NCI-H1436 treated with DMSO at 0.1 percent for 48 hours (cell line): ENCODE measurements at regions not wholly inside any gene's neighbourhood (a gene's known extent, or its start where the extent isn't known, plus 50 kb on each side); places are given as distances from the start of the nearest gene placed in this dataset.
"Not testable (repeated sequence)": the region's sequence is repeated elsewhere in the genome, so short reads cannot be mapped to it uniquely, and the experiment has no call there.

ENCODE experiments used
- DNase-seq: peaks from one replicate; lab custom pipeline; 2025; lab: John Stamatoyannopoulos, UW

- no peak for DNase-seq
These were observed 360.6 kb downstream of the NR2F1-AS1 start for GRCh38 chr5:93220431-93220830.

- DNase-seq: no peak
These were observed 361.3 kb downstream of the NR2F1-AS1 start for GRCh38 chr5:93219641-93220145.

GRCh38 chr5:93213111-93213794, 367.8 kb downstream of the NR2F1-AS1 start:
- DNase-seq: not testable (repeated sequence)

- no peak for DNase-seq
These were observed 371.5 kb downstream of the NR2F1-AS1 start for GRCh38 chr5:93209476-93209875.

- DNase-seq: no peak
These were observed 372.8 kb downstream of the NR2F1-AS1 start for GRCh38 chr5:93208141-93208751.

- DNase-seq: no peak
These were observed 374.8 kb downstream of the NR2F1-AS1 start for GRCh38 chr5:93206203-93206602.

GRCh38 chr5:93201061-93201460, 380.0 kb downstream of the NR2F1-AS1 start:
- no peak for DNase-seq

GRCh38 chr5:93196986-93197385, 384.0 kb downstream of the NR2F1-AS1 start:
- DNase-seq: no peak

GRCh38 chr5:93193431-93194347, 387.3 kb downstream of the NR2F1-AS1 start:
- DNase-seq: no peak

- no peak for DNase-seq
These were observed 388.3 kb downstream of the NR2F1-AS1 start for GRCh38 chr5:93192683-93193082.

- DNase-seq: no peak
These were observed 388.9 kb downstream of the NR2F1-AS1 start for GRCh38 chr5:93192087-93192486.

- no peak for DNase-seq
These were observed 389.8 kb downstream of the NR2F1-AS1 start for GRCh38 chr5:93191035-93191817.

- DNase-seq: no peak
These were observed 391.3 kb downstream of the NR2F1-AS1 start for GRCh38 chr5:93189707-93190120.

- DNase-seq: no peak
These were observed 392.0 kb downstream of the NR2F1-AS1 start for GRCh38 chr5:93188876-93189485.

- DNase-seq: no peak
These were observed 394.8 kb downstream of the NR2F1-AS1 start for GRCh38 chr5:93186076-93186682.

- DNase-seq: no peak
These were observed 397.0 kb downstream of the NR2F1-AS1 start for GRCh38 chr5:93184041-93184440.

- no peak for DNase-seq
These were observed 401.6 kb downstream of the NR2F1-AS1 start for GRCh38 chr5:93179466-93179865.

GRCh38 chr5:93174930-93175329, 406.1 kb downstream of the NR2F1-AS1 start:
- DNase-seq: no peak

- no peak for DNase-seq
These were observed 415.5 kb downstream of the NR2F1-AS1 start for GRCh38 chr5:93165559-93165958.

- DNase-seq: no peak
These were observed 416.3 kb downstream of the NR2F1-AS1 start for GRCh38 chr5:93164690-93165089.
